WTC11 (cell line): ENCODE measurements at regions not wholly inside any gene's neighbourhood (a gene's known extent, or its start where the extent isn't known, plus 50 kb on each side); places are given as distances from the start of the nearest gene placed in this dataset.

Experiments used
- ATF3 ChIP-seq: sonication (generic); formaldehyde crosslinking; conservative IDR thresholded peaks from 2 replicates; pipeline ENCODE4 v1.8.1; 2022; ENCODE audit warnings: mild to moderate bottlenecking, missing genetic modification reagents
- CREB1 ChIP-seq: sonication (generic); formaldehyde crosslinking; IDR thresholded peaks from 2 replicates; pipeline ENCODE4 v1.8.0; 2023; ENCODE audit warnings: mild to moderate bottlenecking, missing genetic modification reagents
- ESRRA ChIP-seq: sonication (generic); formaldehyde crosslinking; IDR thresholded peaks from 2 replicates; pipeline ENCODE4 v1.8.1; 2022; ENCODE audit warnings: mild to moderate bottlenecking, missing genetic modification reagents, borderline replicate concordance
- FOXJ3 ChIP-seq: sonication (generic); formaldehyde crosslinking; IDR thresholded peaks from 2 replicates; pipeline ENCODE4 v1.9.0; 2021; ENCODE audit warnings: missing genetic modification reagents, mild to moderate bottlenecking, borderline replicate concordance
- FOXP1 ChIP-seq: sonication (generic); formaldehyde crosslinking; IDR thresholded peaks from 2 replicates; pipeline ENCODE4 v1.8.0; 2022; ENCODE audit warnings: missing genetic modification reagents, mild to moderate bottlenecking, moderate library complexity, borderline replicate concordance
- MAX ChIP-seq: sonication (generic); formaldehyde crosslinking; IDR thresholded peaks from 2 replicates; pipeline ENCODE4 v1.8.0; 2022; ENCODE audit warnings: mild to moderate bottlenecking, missing genetic modification reagents
- SOX15 ChIP-seq: fragments of 250-450 bp; sonication (Bioruptor Pico); IDR thresholded peaks from 2 replicates; pipeline ENCODE4 v1.9.0; 2021; ENCODE audit warnings: mild to moderate bottlenecking
- STAT6 ChIP-seq: sonication (generic); formaldehyde crosslinking; conservative IDR thresholded peaks from 2 replicates; pipeline ENCODE4 v1.8.1; 2023; ENCODE audit warnings: mild to moderate bottlenecking, low read depth, missing genetic modification reagents, moderate library complexity
- TEAD4 ChIP-seq: sonication (generic); formaldehyde crosslinking; IDR thresholded peaks from 2 replicates; pipeline ENCODE4 v1.8.0; 2022; ENCODE audit warnings: mild to moderate bottlenecking, missing genetic modification reagents
- TF ChIP-seq, protein P1 (sequence below): fragments of 200-600 bp; IDR thresholded peaks from 2 replicates; pipeline ENCODE4 v1.8.0; 2022; ENCODE audit warnings: antibody characterized with exemption

GRCh38 chr21:19987671-19988070, 1010.5 kb upstream of the NCAM2 start:
- TF ChIP-seq SOX15, result no peak
- TF ChIP-seq, protein P1, sequence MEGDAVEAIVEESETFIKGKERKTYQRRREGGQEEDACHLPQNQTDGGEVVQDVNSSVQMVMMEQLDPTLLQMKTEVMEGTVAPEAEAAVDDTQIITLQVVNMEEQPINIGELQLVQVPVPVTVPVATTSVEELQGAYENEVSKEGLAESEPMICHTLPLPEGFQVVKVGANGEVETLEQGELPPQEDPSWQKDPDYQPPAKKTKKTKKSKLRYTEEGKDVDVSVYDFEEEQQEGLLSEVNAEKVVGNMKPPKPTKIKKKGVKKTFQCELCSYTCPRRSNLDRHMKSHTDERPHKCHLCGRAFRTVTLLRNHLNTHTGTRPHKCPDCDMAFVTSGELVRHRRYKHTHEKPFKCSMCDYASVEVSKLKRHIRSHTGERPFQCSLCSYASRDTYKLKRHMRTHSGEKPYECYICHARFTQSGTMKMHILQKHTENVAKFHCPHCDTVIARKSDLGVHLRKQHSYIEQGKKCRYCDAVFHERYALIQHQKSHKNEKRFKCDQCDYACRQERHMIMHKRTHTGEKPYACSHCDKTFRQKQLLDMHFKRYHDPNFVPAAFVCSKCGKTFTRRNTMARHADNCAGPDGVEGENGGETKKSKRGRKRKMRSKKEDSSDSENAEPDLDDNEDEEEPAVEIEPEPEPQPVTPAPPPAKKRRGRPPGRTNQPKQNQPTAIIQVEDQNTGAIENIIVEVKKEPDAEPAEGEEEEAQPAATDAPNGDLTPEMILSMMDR, result no peak
- TF ChIP-seq FOXP1 (CRISPR knock-in tag), result no peak
- TF ChIP-seq TEAD4 (CRISPR knock-in tag), result no peak
- TF ChIP-seq FOXJ3 (CRISPR knock-in tag), result no peak
- TF ChIP-seq ESRRA, result no peak
- TF ChIP-seq ATF3 (CRISPR knock-in tag), result no peak
- no peak for TF ChIP-seq CREB1
- TF ChIP-seq STAT6 (CRISPR knock-in tag), result no peak
- no peak for TF ChIP-seq MAX (CRISPR knock-in tag)
